Natural killer cell (primary cell): ENCODE measurements at regions not wholly inside any gene's neighbourhood (a gene's known extent, or its start where the extent isn't known, plus 50 kb on each side); places are given as distances from the start of the nearest gene placed in this dataset.
"Not testable (repeated sequence)": the region's sequence is repeated elsewhere in the genome, so short reads cannot be mapped to it uniquely, and the experiment has no call there.

Experiments
- ATAC-seq, 3 donors: fragments of 150-1000 bp in 2 of 3; fragments of 200-7000 bp in 1 of 3; cut with Tn5 transposase; 1 replicate in 1 of 3; 2 replicates in 2 of 3; pipeline ENCODE4 v1.10.0; 2021; ENCODE audit warnings: mild to moderate bottlenecking in 2 of 3, moderate library complexity in 2 of 3
- DNase-seq, 2 donors: peaks; one replicate each; pipeline versions ENCODE4 v3.0.0 to v3.0.0-alpha.2; 2013 to 2021; ENCODE audit warnings: mixed read lengths in 1 of 2
- H3K27ac ChIP-seq: one replicate; pipeline ENCODE4 v1.5.1; 2013; ENCODE audit warnings: mild to moderate bottlenecking, low read length
- H3K27me3 ChIP-seq: one replicate; pipeline ENCODE4 v1.6.1; 2013; ENCODE audit warnings: low read length; ENCODE audit not compliant: control insufficient read depth, insufficient read depth
- H3K36me3 ChIP-seq: one replicate; pipeline ENCODE4 v1.6.1; 2013; ENCODE audit warnings: low read length; ENCODE audit not compliant: control insufficient read depth, insufficient read depth
- H3K4me1 ChIP-seq: one replicate; pipeline ENCODE4 v1.6.1; 2013; ENCODE audit warnings: low read length; ENCODE audit not compliant: control insufficient read depth, insufficient read depth
- H3K4me3 ChIP-seq: one replicate; pipeline ENCODE4 v1.5.1; 2013; ENCODE audit warnings: low read length
- H3K9me3 ChIP-seq: one replicate; pipeline ENCODE4 v1.6.1; 2013; ENCODE audit warnings: low read length; ENCODE audit not compliant: control insufficient read depth, insufficient read depth
- H3K27ac Mint-ChIP-seq, 2 donors: one replicate each; pipeline ENCODE4 v1.8.0; 2022; ENCODE audit warnings: mild to moderate bottlenecking in 2 of 2, mixed read lengths in 2 of 2, moderate library complexity in 1 of 2
- H3K27me3 Mint-ChIP-seq, 2 donors: one replicate each; pipeline ENCODE4 v1.8.0; 2022; ENCODE audit warnings: low read depth in 2 of 2, mixed read lengths in 2 of 2
- H3K36me3 Mint-ChIP-seq: one replicate; pipeline ENCODE4 v1.8.0; 2022; ENCODE audit warnings: mixed read lengths
- H3K4me1 Mint-ChIP-seq, 2 donors: one replicate each; pipeline ENCODE4 v1.8.0; 2022; ENCODE audit warnings: mixed read lengths in 2 of 2
- H3K4me3 Mint-ChIP-seq: one replicate; pipeline ENCODE4 v1.8.0; 2022; ENCODE audit warnings: mild to moderate bottlenecking, moderate library complexity, mixed read lengths
- H3K9me3 Mint-ChIP-seq, 2 donors: one replicate each; pipeline ENCODE4 v1.8.0; 2022; ENCODE audit warnings: mixed read lengths in 2 of 2
- CTCF ChIP-seq: fragments of 200-600 bp; IDR thresholded peaks from one replicate; pipeline ENCODE4 v1.8.0; 2022; ENCODE audit warnings: antibody characterized with exemption
- WGBS: methylation state at CpG from one replicate; pipeline ENCODE4 v1.1.7; 2013; ENCODE audit warnings: missing lambda C conversion rate; ENCODE audit not compliant: insufficient coverage; 5-methylcytosine and 5-hydroxymethylcytosine counted together
- intact Hi-C: fragments of 100-400 bp; cut with micrococcal nuclease; formaldehyde crosslinking; loops from one replicate; pipeline ENCODE4 v1.14.2; 2022

GRCh38 chr4:3628868-3629175 lies 96.6 kb upstream of the LRPAP1 start:
- Mint-ChIP-seq H3K36me3 (no peaks in the 10 kb centered on the region), H3K27ac (no peak overlapping the region), H3K4me1 (peaks cover 0 to 5% of the 10 kb centered on the region in 2 donors), H3K9me3 (no peaks in the 10 kb centered on the region), H3K27me3 (peaks cover 10 to 11% of the 10 kb centered on the region in 2 donors), H3K4me3 (no peak overlapping the region)
- Histone ChIP-seq H3K36me3 (no peaks in the 10 kb centered on the region), H3K27me3 (no peaks in the 10 kb centered on the region), H3K27ac (no peak overlapping the region), H3K4me1 (no peaks in the 10 kb centered on the region), H3K9me3 (no peaks in the 10 kb centered on the region), H3K4me3 (no peak overlapping the region)
- no peak for TF ChIP-seq CTCF
- ATAC-seq (no peak), DNase-seq (no peak)
- WGBS = 90% methylated on average over 11 of the region's 11 CpGs
- intact Hi-C loops = no loop called here

GRCh38 chr4:3627967-3628867 lies 96.0 kb upstream of the LRPAP1 start:
- not testable (repeated sequence) for DNase-seq, H3K9me3 Mint-ChIP-seq
- 65% methylated on average over 16 of the region's 29 CpGs for WGBS

GRCh38 chr4:3627456-3627855 lies 95.2 kb upstream of the LRPAP1 start:
- H3K4me3 ChIP-seq, H3K4me1 Mint-ChIP-seq, H3K27me3 ChIP-seq, H3K36me3 Mint-ChIP-seq, H3K9me3 Mint-ChIP-seq, DNase-seq, H3K36me3 ChIP-seq, intact Hi-C loops, H3K9me3 ChIP-seq, ATAC-seq, H3K4me3 Mint-ChIP-seq, H3K4me1 ChIP-seq, H3K27ac Mint-ChIP-seq, H3K27ac ChIP-seq: not testable (repeated sequence)
- WGBS = 90% methylated on average over 5 of the region's 8 CpGs
- H3K27me3 Mint-ChIP-seq = peaks cover 19 to 24% of the 10 kb centered on the region in 2 donors

More at GRCh38 chr4:3627967-3628867, 96.0 kb upstream of the LRPAP1 start:
- H3K27ac ChIP-seq, H3K27me3 ChIP-seq, H3K27ac Mint-ChIP-seq, H3K36me3 ChIP-seq, ATAC-seq, intact Hi-C loops, H3K4me1 ChIP-seq, H3K36me3 Mint-ChIP-seq, H3K9me3 ChIP-seq, H3K4me1 Mint-ChIP-seq, H3K4me3 Mint-ChIP-seq, H3K4me3 ChIP-seq: not testable (repeated sequence)
- peaks cover 14 to 16% of the 10 kb centered on the region in 2 donors for H3K27me3 Mint-ChIP-seq

GRCh38 chr4:3626131-3626884 lies 94.1 kb upstream of the LRPAP1 start:
- H3K27me3 ChIP-seq, H3K4me1 ChIP-seq, H3K9me3 ChIP-seq, H3K27ac ChIP-seq, DNase-seq, H3K27ac Mint-ChIP-seq, H3K4me1 Mint-ChIP-seq, ATAC-seq, H3K36me3 ChIP-seq, H3K4me3 Mint-ChIP-seq, H3K36me3 Mint-ChIP-seq, intact Hi-C loops, H3K4me3 ChIP-seq, H3K9me3 Mint-ChIP-seq: not testable (repeated sequence)
- H3K27me3 Mint-ChIP-seq = peaks cover 21 to 26% of the 10 kb centered on the region in 2 donors
- WGBS = 77% methylated on average over 24 of the region's 24 CpGs

GRCh38 chr4:3625286-3625875 lies 93.2 kb upstream of the LRPAP1 start:
- H3K4me1 ChIP-seq, DNase-seq, intact Hi-C loops, H3K36me3 Mint-ChIP-seq, H3K27me3 ChIP-seq, H3K4me3 ChIP-seq, ATAC-seq, H3K9me3 ChIP-seq, H3K27ac ChIP-seq, H3K4me1 Mint-ChIP-seq, H3K36me3 ChIP-seq, H3K4me3 Mint-ChIP-seq, H3K9me3 Mint-ChIP-seq, H3K27ac Mint-ChIP-seq: not testable (repeated sequence)
- 53% methylated on average over 8 of the region's 8 CpGs for WGBS
- H3K27me3 Mint-ChIP-seq = peaks cover 21 to 26% of the 10 kb centered on the region in 2 donors

GRCh38 chr4:3623809-3624329 lies 91.6 kb upstream of the LRPAP1 start:
- H3K36me3 ChIP-seq, H3K27me3 ChIP-seq, H3K4me3 ChIP-seq, H3K4me3 Mint-ChIP-seq, DNase-seq, H3K4me1 ChIP-seq, H3K27ac ChIP-seq, H3K9me3 ChIP-seq, H3K36me3 Mint-ChIP-seq, H3K27ac Mint-ChIP-seq, H3K4me1 Mint-ChIP-seq, H3K9me3 Mint-ChIP-seq, intact Hi-C loops, ATAC-seq: not testable (repeated sequence)
- 13% methylated on average over 11 of the region's 11 CpGs for WGBS
- H3K27me3 Mint-ChIP-seq = peaks cover 24 to 38% of the 10 kb centered on the region in 2 donors
